ENCODE measurements at regions not wholly inside any gene's neighbourhood (a gene's known extent, or its start where the extent isn't known, plus 50 kb on each side); places are given as distances from the start of the nearest gene placed in this dataset.
"Not testable (repeated sequence)": the region's sequence is repeated elsewhere in the genome, so short reads cannot be mapped to it uniquely, and the experiment has no call there.

DNA sequence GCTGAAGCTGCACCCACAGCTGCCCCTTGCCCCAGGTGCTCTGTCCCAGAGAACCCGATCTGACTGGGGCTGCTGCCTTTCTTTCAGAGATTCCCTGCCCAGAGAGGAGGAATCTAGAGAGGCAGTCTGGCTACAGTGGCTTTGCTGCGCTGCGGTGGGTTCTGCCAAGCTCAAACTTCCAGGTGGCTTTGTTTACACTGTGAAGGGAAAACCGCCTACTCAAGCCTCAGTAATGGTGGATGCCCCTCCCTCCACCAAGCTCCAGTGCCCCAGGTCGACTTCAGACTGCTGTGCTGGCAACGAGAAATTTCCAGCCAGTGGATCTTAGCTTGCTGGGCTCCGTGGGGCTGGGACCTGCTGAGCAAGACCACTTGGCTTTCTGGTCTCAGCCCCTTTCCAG is 130.4 kb upstream of the SLC35G4 start:
- not testable (repeated sequence) for TF ChIP-seq NR2C2 (CRISPR knock-in tag; IDR thresholded peaks at IDR 0.05); NR2C2 (tag; IDR thresholded peaks at IDR 0.05); ERF (CRISPR knock-in tag; IDR thresholded peaks at IDR 0.05)
- TF ChIP-seq, protein P1, sequence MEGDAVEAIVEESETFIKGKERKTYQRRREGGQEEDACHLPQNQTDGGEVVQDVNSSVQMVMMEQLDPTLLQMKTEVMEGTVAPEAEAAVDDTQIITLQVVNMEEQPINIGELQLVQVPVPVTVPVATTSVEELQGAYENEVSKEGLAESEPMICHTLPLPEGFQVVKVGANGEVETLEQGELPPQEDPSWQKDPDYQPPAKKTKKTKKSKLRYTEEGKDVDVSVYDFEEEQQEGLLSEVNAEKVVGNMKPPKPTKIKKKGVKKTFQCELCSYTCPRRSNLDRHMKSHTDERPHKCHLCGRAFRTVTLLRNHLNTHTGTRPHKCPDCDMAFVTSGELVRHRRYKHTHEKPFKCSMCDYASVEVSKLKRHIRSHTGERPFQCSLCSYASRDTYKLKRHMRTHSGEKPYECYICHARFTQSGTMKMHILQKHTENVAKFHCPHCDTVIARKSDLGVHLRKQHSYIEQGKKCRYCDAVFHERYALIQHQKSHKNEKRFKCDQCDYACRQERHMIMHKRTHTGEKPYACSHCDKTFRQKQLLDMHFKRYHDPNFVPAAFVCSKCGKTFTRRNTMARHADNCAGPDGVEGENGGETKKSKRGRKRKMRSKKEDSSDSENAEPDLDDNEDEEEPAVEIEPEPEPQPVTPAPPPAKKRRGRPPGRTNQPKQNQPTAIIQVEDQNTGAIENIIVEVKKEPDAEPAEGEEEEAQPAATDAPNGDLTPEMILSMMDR (IDR thresholded peaks at IDR 0.05 in 2 of 3, conservative IDR thresholded peaks at IDR 0.05 in 1 of 3; ENCODE audit: insufficient read depth in 2 of 3, low read depth in 1 of 3, low read length in 3 of 3): not testable (repeated sequence)

All from K562 (cell line).